ENCODE measurements at regions not wholly inside any gene's neighbourhood (a gene's known extent, or its start where the extent isn't known, plus 50 kb on each side); places are given as distances from the start of the nearest gene placed in this dataset.

GRCh38 chr1:239893127-239893731, 198.5 kb upstream of the FMN2 start:
- DNase-seq, result no peak

GRCh38 chr1:239896569-239896968, 195.1 kb upstream of the FMN2 start:
- DNase-seq, result no peak

GRCh38 chr1:239896980-239897379, 194.7 kb upstream of the FMN2 start:
- no peak for DNase-seq

GRCh38 chr1:239897458-239897857, 194.2 kb upstream of the FMN2 start:
- no peak for DNase-seq

GRCh38 chr1:239898062-239898730, 193.5 kb upstream of the FMN2 start:
- peak; percentile 81 for DNase-seq

GRCh38 chr1:239899747-239900146, 191.9 kb upstream of the FMN2 start:
- no peak for DNase-seq

GRCh38 chr1:239906394-239906793, 185.3 kb upstream of the FMN2 start:
- DNase-seq, result no peak

- DNase-seq, result no peak
These were observed 181.8 kb upstream of the FMN2 start for GRCh38 chr1:239909898-239910297.

GRCh38 chr1:239912471-239912870, 179.2 kb upstream of the FMN2 start:
- DNase-seq, result no peak

- DNase-seq, result no peak
These were observed 178.5 kb upstream of the FMN2 start for GRCh38 chr1:239913141-239913585.

- no peak for DNase-seq
These were observed 176.9 kb upstream of the FMN2 start for GRCh38 chr1:239914751-239915231.

GRCh38 chr1:239918634-239919033, 173.0 kb upstream of the FMN2 start:
- no peak for DNase-seq

GRCh38 chr1:239920214-239920613, 171.5 kb upstream of the FMN2 start:
- DNase-seq, result no peak

GRCh38 chr1:239922778-239923522, 168.7 kb upstream of the FMN2 start:
- DNase-seq, result no peak

GRCh38 chr1:239924741-239925350, 166.8 kb upstream of the FMN2 start:
- no peak for DNase-seq

GRCh38 chr1:239926184-239926583, 165.5 kb upstream of the FMN2 start:
- no peak for DNase-seq

- no peak for DNase-seq
These were observed 162.4 kb upstream of the FMN2 start for GRCh38 chr1:239929317-239929716.

- DNase-seq, result no peak
These were observed 160.9 kb upstream of the FMN2 start for GRCh38 chr1:239930686-239931262.

- no peak for DNase-seq
These were observed 160.3 kb upstream of the FMN2 start for GRCh38 chr1:239931341-239931740.

GRCh38 chr1:239939602-239940001, 152.1 kb upstream of the FMN2 start:
- no peak for DNase-seq

GRCh38 chr1:239943761-239944160, 147.9 kb upstream of the FMN2 start:
- DNase-seq, result no peak

GRCh38 chr1:239944666-239945065, 147.0 kb upstream of the FMN2 start:
- DNase-seq, result no peak

- DNase-seq, result no peak
These were observed 143.9 kb upstream of the FMN2 start for GRCh38 chr1:239947801-239948200.

Data from stimulated activated CD4-positive, alpha-beta T cell treated with anti-CD3 and anti-CD28 coated beads, Interleukin-15, amount 100 ng/mL, for 24 hours (primary cell).